Cardiac muscle cell (in vitro differentiated cells and primary cell): ENCODE measurements at regions not wholly inside any gene's neighbourhood (a gene's known extent, or its start where the extent isn't known, plus 50 kb on each side); places are given as distances from the start of the nearest gene placed in this dataset.
A peak's percentile ranks its signal among the peaks of the same experiment; 100 is the strongest.

Source experiments
- DNase-seq, 2 donors: peaks; one replicate each; pipeline versions ENCODE4 v3.0.0 to v3.0.0-alpha.2; 2010 to 2017; ENCODE audit warnings: low read depth in 1 of 2, low spot score in 1 of 2
- H3K27ac ChIP-seq: fragments of 200-600 bp; sonication (generic); 2 replicates; pipeline ENCODE4 v1.5.1; 2016
- H3K27me3 ChIP-seq: fragments of 200-600 bp; sonication (generic); 2 replicates; pipeline ENCODE4 v1.6.0; 2016; ENCODE audit warnings: control low read depth
- H3K36me3 ChIP-seq: fragments of 200-600 bp; sonication (generic); 2 replicates; pipeline ENCODE4 v1.5.1; 2016; ENCODE audit warnings: control low read depth
- H3K4me1 ChIP-seq: fragments of 200-600 bp; sonication (generic); 2 replicates; pipeline ENCODE4 v1.8.1; 2017; ENCODE audit warnings: low read depth, mild to moderate bottlenecking, mixed run types
- H3K4me3 ChIP-seq: fragments of 200-600 bp; sonication (generic); 2 replicates; pipeline ENCODE4 v1.5.1; 2016; ENCODE audit warnings: mild to moderate bottlenecking
- H3K9me3 ChIP-seq: fragments of 200-600 bp; sonication (generic); 2 replicates; pipeline ENCODE4 v1.5.1; 2017; ENCODE audit warnings: low read depth, mild to moderate bottlenecking, control low read depth
- TF ChIP-seq, protein P1 (sequence below): IDR thresholded peaks from 2 replicates; pipeline ENCODE4 v1.5.1; 2012; ENCODE audit warnings: low read depth, mild to moderate bottlenecking, low read length

- TF ChIP-seq, protein P1, sequence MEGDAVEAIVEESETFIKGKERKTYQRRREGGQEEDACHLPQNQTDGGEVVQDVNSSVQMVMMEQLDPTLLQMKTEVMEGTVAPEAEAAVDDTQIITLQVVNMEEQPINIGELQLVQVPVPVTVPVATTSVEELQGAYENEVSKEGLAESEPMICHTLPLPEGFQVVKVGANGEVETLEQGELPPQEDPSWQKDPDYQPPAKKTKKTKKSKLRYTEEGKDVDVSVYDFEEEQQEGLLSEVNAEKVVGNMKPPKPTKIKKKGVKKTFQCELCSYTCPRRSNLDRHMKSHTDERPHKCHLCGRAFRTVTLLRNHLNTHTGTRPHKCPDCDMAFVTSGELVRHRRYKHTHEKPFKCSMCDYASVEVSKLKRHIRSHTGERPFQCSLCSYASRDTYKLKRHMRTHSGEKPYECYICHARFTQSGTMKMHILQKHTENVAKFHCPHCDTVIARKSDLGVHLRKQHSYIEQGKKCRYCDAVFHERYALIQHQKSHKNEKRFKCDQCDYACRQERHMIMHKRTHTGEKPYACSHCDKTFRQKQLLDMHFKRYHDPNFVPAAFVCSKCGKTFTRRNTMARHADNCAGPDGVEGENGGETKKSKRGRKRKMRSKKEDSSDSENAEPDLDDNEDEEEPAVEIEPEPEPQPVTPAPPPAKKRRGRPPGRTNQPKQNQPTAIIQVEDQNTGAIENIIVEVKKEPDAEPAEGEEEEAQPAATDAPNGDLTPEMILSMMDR = no peak
- Histone ChIP-seq H3K4me1 (no peaks in the 10 kb centered on the region), H3K27ac (no peak overlapping the region), H3K36me3 (no peaks in the 10 kb centered on the region), H3K9me3 (no peaks in the 10 kb centered on the region), H3K27me3 (no peaks in the 10 kb centered on the region), H3K4me3 (no peak overlapping the region)
- DNase-seq = peak in 1 of 2 donors; percentile 54
Measured at GRCh38 chrX:2595258-2595657, 94.5 kb upstream of the DHRSX start.

GRCh38 chrX:2594491-2594890, 93.7 kb upstream of the DHRSX start:
- no peak overlapping the region for H3K27ac ChIP-seq
- no peaks in the 10 kb centered on the region for H3K4me1 ChIP-seq
- no peaks in the 10 kb centered on the region for H3K9me3 ChIP-seq
- TF ChIP-seq, protein P1 = no peak
- H3K4me3 ChIP-seq = no peak overlapping the region
- no peaks in the 10 kb centered on the region for H3K36me3 ChIP-seq
- DNase-seq = no peak
- no peaks in the 10 kb centered on the region for H3K27me3 ChIP-seq

DNA sequence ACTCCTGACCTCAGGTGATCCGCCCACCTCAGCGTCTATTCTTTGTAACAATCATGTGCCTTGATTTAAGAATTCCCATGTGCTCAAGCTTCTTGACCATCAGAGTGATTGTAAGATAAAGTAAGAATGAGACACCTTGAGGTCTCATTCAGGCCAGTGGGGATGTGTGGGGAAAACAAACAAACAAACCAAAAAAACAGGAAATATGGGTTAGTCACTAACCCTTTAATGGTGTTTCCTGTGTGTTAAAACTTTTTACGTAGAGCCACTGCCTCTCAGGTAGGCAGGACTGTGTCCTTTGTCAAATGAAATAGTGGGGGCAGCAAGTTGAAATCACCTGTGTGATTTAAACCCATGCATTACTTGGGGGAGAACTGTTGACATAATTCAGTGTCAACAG, 91.5 kb upstream of the DHRSX start:
- Histone ChIP-seq H3K4me3 (no peak overlapping the region), H3K27me3 (no peaks in the 10 kb centered on the region), H3K27ac (no peak overlapping the region), H3K9me3 (no peaks in the 10 kb centered on the region), H3K36me3 (no peaks in the 10 kb centered on the region), H3K4me1 (no peaks in the 10 kb centered on the region)
- no peak for DNase-seq
- TF ChIP-seq, protein P1 = no peak

GRCh38 chrX:2589186-2590020, 88.6 kb upstream of the DHRSX start:
- DNase-seq = no peak
- peaks cover 26% of the 10 kb centered on the region for H3K27me3 ChIP-seq
- H3K27ac ChIP-seq = no peak overlapping the region
- TF ChIP-seq, protein P1 = no peak
- H3K4me1 ChIP-seq = no peaks in the 10 kb centered on the region
- H3K4me3 ChIP-seq = no peak overlapping the region
- H3K36me3 ChIP-seq = no peaks in the 10 kb centered on the region
- H3K9me3 ChIP-seq = no peaks in the 10 kb centered on the region

DNA sequence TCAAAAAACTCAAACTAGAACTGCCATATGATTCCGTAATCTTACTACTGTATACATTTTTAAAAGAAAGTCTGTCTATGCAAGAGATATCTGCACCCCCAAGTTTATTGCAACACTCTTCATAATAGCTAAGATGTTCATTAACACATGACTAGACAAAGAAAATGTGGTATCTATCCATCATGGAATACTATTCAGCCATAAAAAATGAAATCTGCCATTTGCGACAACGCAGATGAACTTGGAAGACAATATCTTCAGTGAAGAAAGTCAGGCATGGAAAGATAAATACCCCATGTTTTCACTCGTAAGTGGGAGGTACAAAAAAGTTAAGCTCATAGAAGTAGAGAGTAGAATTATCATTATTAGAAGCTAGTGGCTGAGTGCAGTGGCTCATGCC, 87.3 kb upstream of the DHRSX start:
- TF ChIP-seq, protein P1 = no peak
- Histone ChIP-seq H3K4me1 (no peaks in the 10 kb centered on the region), H3K27ac (no peak overlapping the region), H3K4me3 (no peak overlapping the region), H3K27me3 (peaks cover 38% of the 10 kb centered on the region), H3K9me3 (no peaks in the 10 kb centered on the region), H3K36me3 (no peaks in the 10 kb centered on the region)
- DNase-seq = no peak
